Stimulated activated CD4-positive, alpha-beta T cell treated with anti-CD3 and anti-CD28 coated beads, TNF-alpha, amount 100 ng/mL, for 48 hours (primary cell): ENCODE measurements at regions not wholly inside any gene's neighbourhood (a gene's known extent, or its start where the extent isn't known, plus 50 kb on each side); places are given as distances from the start of the nearest gene placed in this dataset.

ENCODE experiments used
- DNase-seq, 3 donors: peaks; one replicate each; pipeline ENCODE4 v3.0.0-alpha.2; 2020; ENCODE audit warnings: low read depth in 3 of 3

- DNase-seq, result no peak
Measured at GRCh38 chr5:103923616-103924168, 361.1 kb upstream of the NUDT12 start.

GRCh38 chr5:103919506-103919905 lies 356.9 kb upstream of the NUDT12 start:
- DNase-seq, result no peak

GRCh38 chr5:103918668-103919367 lies 356.2 kb upstream of the NUDT12 start:
- no peak for DNase-seq

DNA sequence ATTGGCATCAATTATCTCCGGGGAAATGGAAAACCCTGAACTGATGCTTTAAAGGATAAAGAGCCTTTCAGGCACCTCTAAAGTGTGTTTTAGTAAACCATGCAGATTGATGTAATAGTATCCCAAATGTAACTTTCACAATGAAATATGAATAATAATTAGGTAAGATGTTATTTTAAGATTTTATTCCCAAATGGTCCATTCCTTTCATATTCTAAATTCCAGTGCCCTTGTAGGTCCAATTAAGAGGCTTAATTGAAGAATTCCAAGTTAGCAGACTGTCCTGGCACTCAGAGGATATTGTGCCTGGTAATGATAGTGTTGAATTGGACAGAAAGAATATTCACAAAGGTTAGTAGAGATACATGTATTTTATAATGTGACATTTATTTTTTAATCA lies 352.5 kb upstream of the NUDT12 start:
- no peak for DNase-seq

GRCh38 chr5:103910786-103911185 lies 348.2 kb upstream of the NUDT12 start:
- no peak for DNase-seq

DNA sequence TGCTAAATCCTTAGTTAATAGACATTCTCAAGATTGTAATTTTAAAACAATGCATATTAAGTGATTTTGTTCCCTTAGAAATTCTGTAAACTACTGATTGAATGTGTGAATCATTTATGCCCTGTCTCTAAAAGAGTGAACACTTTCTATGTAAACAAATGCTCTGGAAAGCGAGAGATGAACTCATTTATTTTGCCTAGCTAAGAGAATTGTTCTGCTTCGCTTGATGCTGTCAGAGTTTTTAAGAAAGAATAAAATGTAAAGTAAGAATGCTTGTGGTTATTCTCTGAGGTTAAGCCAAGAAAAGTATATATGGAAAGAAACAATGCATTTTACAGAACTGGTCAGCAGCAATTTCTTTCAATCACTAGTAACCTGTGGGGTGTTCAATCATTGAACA lies 347.4 kb upstream of the NUDT12 start:
- DNase-seq, result no peak

- no peak for DNase-seq
Measured at GRCh38 chr5:103909391-103909790, 346.8 kb upstream of the NUDT12 start.

GRCh38 chr5:103908336-103909080 lies 345.9 kb upstream of the NUDT12 start:
- no peak for DNase-seq

DNA sequence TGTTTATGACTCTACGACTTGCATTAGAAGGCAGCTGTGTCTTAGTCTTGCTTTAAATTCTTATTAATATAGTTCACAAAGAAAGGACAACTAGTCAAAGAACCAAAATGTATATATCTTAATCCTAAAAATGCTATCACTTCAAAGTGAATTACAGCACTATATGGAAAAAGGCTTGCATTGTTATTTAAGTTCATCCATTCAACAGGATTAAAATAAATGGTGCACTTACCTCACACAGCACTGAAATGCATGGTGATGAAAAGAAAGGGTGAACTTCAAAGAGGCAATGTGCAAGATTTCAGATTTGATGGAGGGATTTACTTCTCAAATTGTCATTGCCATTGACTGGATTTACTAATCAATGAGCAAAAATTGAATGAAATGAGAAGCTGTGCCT lies 344.4 kb upstream of the NUDT12 start:
- DNase-seq, result no peak

- DNase-seq, result no peak
Measured at GRCh38 chr5:103904651-103905050, 342.1 kb upstream of the NUDT12 start.

GRCh38 chr5:103902893-103903292 lies 340.3 kb upstream of the NUDT12 start:
- no peak for DNase-seq

DNA sequence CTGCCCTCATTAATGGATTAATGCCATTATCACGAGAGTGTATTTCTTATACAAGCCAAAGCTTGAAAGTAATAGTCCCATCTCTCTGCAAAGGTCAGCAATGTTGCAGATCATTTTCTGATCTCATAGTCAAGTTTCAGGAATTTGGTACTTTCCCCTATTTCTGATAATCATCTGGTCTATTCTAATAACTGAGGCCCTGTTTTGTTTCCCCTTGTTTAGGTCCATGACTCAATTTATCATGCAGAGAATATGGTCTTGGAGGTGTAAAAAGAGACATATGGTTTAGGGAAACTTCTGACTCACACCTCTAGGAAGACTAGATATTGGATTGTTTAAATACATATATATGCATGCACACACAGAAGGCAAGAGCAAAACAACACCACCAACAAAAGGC lies 339.3 kb upstream of the NUDT12 start:
- no peak for DNase-seq

- DNase-seq, result no peak
Measured at GRCh38 chr5:103896593-103896992, 334.0 kb upstream of the NUDT12 start.

GRCh38 chr5:103895738-103896137 lies 333.1 kb upstream of the NUDT12 start:
- no peak for DNase-seq

- DNase-seq, result no peak
Measured at GRCh38 chr5:103894882-103895281, 332.3 kb upstream of the NUDT12 start.

- DNase-seq, result no peak
Measured at GRCh38 chr5:103891151-103891550, 328.6 kb upstream of the NUDT12 start.

DNA sequence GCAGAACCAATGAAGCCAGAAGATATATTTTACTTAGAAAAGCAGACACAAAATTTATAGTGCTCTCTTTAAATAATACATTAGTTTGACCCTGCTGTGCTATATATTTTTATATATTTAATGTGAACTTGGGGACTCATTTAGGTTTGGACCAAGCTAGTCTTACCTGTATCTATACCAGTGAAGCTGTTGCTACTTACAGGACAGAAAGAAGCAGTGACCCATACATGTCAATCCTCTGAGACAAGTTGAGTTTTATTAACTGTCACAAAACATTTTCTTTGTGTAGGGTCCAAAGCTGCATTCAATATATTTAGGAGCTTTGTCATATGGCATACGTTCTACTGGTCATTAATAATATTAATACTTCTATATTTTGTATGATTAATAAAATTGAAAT lies 327.7 kb upstream of the NUDT12 start:
- DNase-seq, result no peak

GRCh38 chr5:103889500-103890209 lies 327.1 kb upstream of the NUDT12 start:
- DNase-seq, result no peak

- no peak for DNase-seq
Measured at GRCh38 chr5:103886826-103887225, 324.2 kb upstream of the NUDT12 start.

DNA sequence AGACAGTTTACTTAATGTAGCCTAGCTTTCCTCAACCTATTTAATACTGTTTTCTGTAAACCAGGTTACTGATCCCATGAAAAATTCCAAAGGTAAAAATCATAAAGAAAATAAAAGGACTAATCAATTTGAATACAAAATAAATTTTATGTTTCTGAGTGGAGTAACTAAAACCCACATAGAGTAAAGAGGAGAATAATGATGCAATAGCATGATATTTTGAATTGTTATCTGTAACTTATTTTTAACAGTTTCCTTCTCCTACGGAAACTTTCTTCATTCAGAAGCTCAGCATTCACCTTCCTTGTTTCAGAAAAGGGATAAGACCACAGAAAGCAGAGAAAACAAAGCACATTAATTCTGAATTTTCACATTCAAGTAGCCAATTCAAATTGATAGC lies 320.6 kb upstream of the NUDT12 start:
- DNase-seq, result no peak

GRCh38 chr5:103881560-103881959 lies 319.0 kb upstream of the NUDT12 start:
- no peak for DNase-seq

GRCh38 chr5:103867857-103868598 lies 305.4 kb upstream of the NUDT12 start:
- no peak for DNase-seq
